Subcutaneous abdominal adipose tissue (tissue), 5 donors: ENCODE measurements at regions not wholly inside any gene's neighbourhood (a gene's known extent, or its start where the extent isn't known, plus 50 kb on each side); places are given as distances from the start of the nearest gene placed in this dataset.

Source experiments
- H3K27ac ChIP-seq: one replicate; pipeline ENCODE4 v1.7.0; 2013; ENCODE audit warnings: low read depth, mild to moderate bottlenecking, inconsistent platforms, low read length, moderate library complexity
- H3K27me3 ChIP-seq, 5 donors: one replicate each; pipeline ENCODE4 v1.7.0; 2013; ENCODE audit warnings: low read length in 5 of 5, inconsistent platforms in 1 of 5; ENCODE audit not compliant: control insufficient read depth in 5 of 5, insufficient read depth in 4 of 5
- H3K36me3 ChIP-seq, 5 donors: one replicate each; pipeline ENCODE4 v1.7.0; 2013; ENCODE audit warnings: low read length in 5 of 5; ENCODE audit not compliant: control insufficient read depth in 5 of 5, insufficient read depth in 5 of 5
- H3K4me1 ChIP-seq, 5 donors: one replicate each; pipeline ENCODE4 v1.7.0; 2013; ENCODE audit warnings: low read length in 5 of 5, mild to moderate bottlenecking in 3 of 5, moderate library complexity in 1 of 5; ENCODE audit not compliant: control insufficient read depth in 5 of 5, insufficient read depth in 5 of 5
- H3K4me3 ChIP-seq, 5 donors: one replicate each; pipeline ENCODE4 v1.7.0; 2013; ENCODE audit warnings: low read length in 5 of 5, low read depth in 1 of 5
- H3K9ac ChIP-seq, 5 donors: one replicate each; pipeline ENCODE4 v1.7.0; 2013; ENCODE audit warnings: low read length in 5 of 5, mild to moderate bottlenecking in 4 of 5, moderate library complexity in 3 of 5
- H3K9me3 ChIP-seq, 5 donors: one replicate each; pipeline ENCODE4 v1.7.0; 2013; ENCODE audit warnings: low read length in 5 of 5; ENCODE audit not compliant: control insufficient read depth in 5 of 5
- donor health status: healthy.
- donor health status: healthy.
- donor health status: healthy.
- donor health status: healthy.
- donor health status: healthy.

DNA sequence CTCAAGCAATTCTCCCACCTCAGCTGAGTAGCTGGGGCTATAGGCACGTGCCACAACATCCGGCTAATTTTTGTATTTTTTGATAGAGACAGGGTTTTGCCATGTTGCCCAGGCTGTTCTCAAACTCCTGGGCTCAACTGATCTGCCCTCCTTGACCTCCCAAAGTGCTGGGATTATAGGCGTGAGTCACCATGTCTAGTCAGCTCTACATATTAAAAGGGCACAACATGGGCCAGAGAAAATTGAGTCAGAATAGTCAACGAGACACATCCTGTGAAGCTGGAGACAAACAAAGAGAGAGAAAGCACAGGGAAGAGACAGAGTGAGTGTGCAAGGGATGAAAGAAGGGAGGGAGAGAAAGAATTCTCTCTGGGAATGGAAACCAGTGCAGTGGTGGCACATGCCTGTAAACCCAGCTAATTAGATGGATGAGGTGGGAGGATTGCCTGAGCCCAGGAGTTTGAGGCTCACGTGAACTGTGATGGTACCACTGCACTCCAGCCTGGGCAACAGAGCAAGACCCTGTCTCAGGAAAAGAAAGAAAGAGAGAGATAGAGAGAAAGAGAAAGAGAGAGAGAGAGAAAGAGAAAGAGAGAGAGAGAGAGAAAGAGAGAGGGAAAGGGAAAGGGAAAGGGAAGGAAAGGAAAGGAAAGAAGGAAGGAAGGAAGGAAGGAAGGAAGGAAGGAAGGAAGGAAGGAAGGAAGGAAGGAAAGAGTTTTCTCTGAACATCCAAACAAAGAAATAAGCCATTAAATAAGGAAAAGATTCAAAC lies 107.2 kb upstream of the SLC25A36 start:
- Histone ChIP-seq H3K27ac (no peak overlapping the region), H3K4me3 (no peak overlapping the region), H3K36me3 (no peaks in the 10 kb centered on the region), H3K27me3 (no peaks in the 10 kb centered on the region), H3K4me1 (peaks cover 0 to 7% (median 0%) of the 10 kb centered on the region in 5 donors), H3K9ac (no peak overlapping the region), H3K9me3 (no peaks in the 10 kb centered on the region)

GRCh38 chr3:140842984-140843649 lies 98.5 kb upstream of the SLC25A36 start:
- no peak overlapping the region for H3K9ac ChIP-seq
- no peaks in the 10 kb centered on the region for H3K36me3 ChIP-seq
- peaks cover 0 to 2% (median 0%) of the 10 kb centered on the region in 5 donors for H3K27me3 ChIP-seq
- no peaks in the 10 kb centered on the region for H3K9me3 ChIP-seq
- H3K27ac ChIP-seq, result no peak overlapping the region
- no peak overlapping the region for H3K4me3 ChIP-seq
- peaks cover 0 to 8% (median 5%) of the 10 kb centered on the region in 5 donors for H3K4me1 ChIP-seq

DNA sequence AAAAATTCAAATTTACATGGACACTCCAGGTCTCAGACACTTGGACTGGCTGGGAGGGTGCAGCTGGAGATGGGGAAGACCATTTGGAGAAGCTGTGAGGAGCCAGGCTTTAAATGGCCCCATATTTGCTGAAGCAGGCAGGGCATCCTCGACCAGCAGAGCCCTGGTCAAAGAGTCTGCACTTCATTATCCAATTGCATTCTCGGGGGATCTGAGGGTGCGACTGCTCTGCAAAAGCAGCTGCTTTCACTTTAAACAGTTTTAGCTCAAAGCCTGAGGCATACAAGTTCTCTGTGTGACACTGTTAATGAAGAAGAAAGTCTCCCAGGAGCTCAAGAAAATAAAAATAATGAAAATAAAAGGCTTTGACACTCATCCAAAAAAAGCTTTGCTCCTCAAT lies 98.0 kb upstream of the SLC25A36 start:
- Histone ChIP-seq H3K4me1 (peaks cover 0 to 8% (median 5%) of the 10 kb centered on the region in 5 donors), H3K9me3 (no peaks in the 10 kb centered on the region), H3K4me3 (no peak overlapping the region), H3K27ac (no peak overlapping the region), H3K9ac (no peak overlapping the region), H3K36me3 (no peaks in the 10 kb centered on the region), H3K27me3 (peaks cover 0 to 2% (median 0%) of the 10 kb centered on the region in 5 donors)

- no peaks in the 10 kb centered on the region for H3K9me3 ChIP-seq
- no peaks in the 10 kb centered on the region for H3K36me3 ChIP-seq
Observed at GRCh38 chr3:140844072-140844471, 97.6 kb upstream of the SLC25A36 start.

GRCh38 chr3:140845882-140846281 lies 95.8 kb upstream of the SLC25A36 start:
- peaks cover 0 to 2% (median 0%) of the 10 kb centered on the region in 5 donors for H3K27me3 ChIP-seq
- peaks cover 0 to 8% (median 5%) of the 10 kb centered on the region in 5 donors for H3K4me1 ChIP-seq
- no peak overlapping the region for H3K27ac ChIP-seq
- no peak overlapping the region for H3K4me3 ChIP-seq
- H3K9me3 ChIP-seq, result no peaks in the 10 kb centered on the region
- no peaks in the 10 kb centered on the region for H3K36me3 ChIP-seq
- H3K9ac ChIP-seq, result no peak overlapping the region

More at GRCh38 chr3:140844072-140844471, 97.6 kb upstream of the SLC25A36 start:
- Histone ChIP-seq H3K4me3 (no peak overlapping the region), H3K27me3 (peaks cover 0 to 2% (median 0%) of the 10 kb centered on the region in 5 donors), H3K4me1 (peaks cover 0 to 8% (median 5%) of the 10 kb centered on the region in 5 donors), H3K27ac (no peak overlapping the region), H3K9ac (no peak overlapping the region)

DNA sequence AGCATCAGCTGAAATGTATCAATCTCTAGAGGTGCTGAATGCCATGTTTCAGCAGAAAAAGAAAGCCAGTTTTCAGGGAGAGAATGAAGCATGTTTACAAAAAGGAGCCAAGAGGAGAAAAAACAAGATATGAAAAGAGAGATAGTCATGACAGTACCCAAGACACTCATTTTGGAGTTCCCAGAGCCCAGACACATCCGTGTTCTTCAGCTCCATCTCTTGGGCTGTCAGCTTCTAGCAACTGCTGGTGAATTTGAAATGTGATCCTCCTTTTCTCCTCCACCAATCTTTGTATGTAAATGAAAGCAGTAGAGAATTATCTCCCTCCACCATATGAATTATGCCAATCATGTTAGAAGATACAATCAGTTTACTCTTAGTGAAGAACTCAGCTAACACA lies 93.0 kb upstream of the SLC25A36 start:
- Histone ChIP-seq H3K9me3 (no peaks in the 10 kb centered on the region), H3K4me3 (no peak overlapping the region), H3K27me3 (peaks cover 0 to 2% (median 0%) of the 10 kb centered on the region in 5 donors), H3K9ac (no peak overlapping the region), H3K27ac (no peak overlapping the region), H3K4me1 (peaks cover 0 to 5% (median under 1%) of the 10 kb centered on the region in 5 donors), H3K36me3 (no peaks in the 10 kb centered on the region)

- Histone ChIP-seq H3K27me3 (no peaks in the 10 kb centered on the region), H3K9me3 (no peaks in the 10 kb centered on the region), H3K27ac (no peak overlapping the region), H3K4me3 (no peak overlapping the region), H3K36me3 (no peaks in the 10 kb centered on the region), H3K9ac (no peak overlapping the region), H3K4me1 (no peaks in the 10 kb centered on the region)
Observed at GRCh38 chr3:140850210-140850955, 91.3 kb upstream of the SLC25A36 start.

- no peak overlapping the region for H3K4me3 ChIP-seq
- H3K4me1 ChIP-seq, result no peaks in the 10 kb centered on the region
- H3K9me3 ChIP-seq, result no peaks in the 10 kb centered on the region
- H3K27ac ChIP-seq, result no peak overlapping the region
- H3K9ac ChIP-seq, result no peak overlapping the region
- no peaks in the 10 kb centered on the region for H3K27me3 ChIP-seq
- no peaks in the 10 kb centered on the region for H3K36me3 ChIP-seq
Observed at GRCh38 chr3:140854961-140855360, 86.7 kb upstream of the SLC25A36 start.

- Histone ChIP-seq H3K9me3 (no peaks in the 10 kb centered on the region), H3K27me3 (no peaks in the 10 kb centered on the region), H3K27ac (no peak overlapping the region), H3K4me1 (no peaks in the 10 kb centered on the region), H3K36me3 (no peaks in the 10 kb centered on the region), H3K4me3 (no peak overlapping the region), H3K9ac (no peak overlapping the region)
Observed at GRCh38 chr3:140856905-140857304, 84.7 kb upstream of the SLC25A36 start.

GRCh38 chr3:140857993-140858392 lies 83.6 kb upstream of the SLC25A36 start:
- Histone ChIP-seq H3K9ac (no peak overlapping the region), H3K36me3 (no peaks in the 10 kb centered on the region), H3K9me3 (no peaks in the 10 kb centered on the region), H3K27me3 (no peaks in the 10 kb centered on the region), H3K4me1 (no peaks in the 10 kb centered on the region), H3K4me3 (no peak overlapping the region), H3K27ac (no peak overlapping the region)
